ENCODE measurements at regions not wholly inside any gene's neighbourhood (a gene's known extent, or its start where the extent isn't known, plus 50 kb on each side); places are given as distances from the start of the nearest gene placed in this dataset.

DNA sequence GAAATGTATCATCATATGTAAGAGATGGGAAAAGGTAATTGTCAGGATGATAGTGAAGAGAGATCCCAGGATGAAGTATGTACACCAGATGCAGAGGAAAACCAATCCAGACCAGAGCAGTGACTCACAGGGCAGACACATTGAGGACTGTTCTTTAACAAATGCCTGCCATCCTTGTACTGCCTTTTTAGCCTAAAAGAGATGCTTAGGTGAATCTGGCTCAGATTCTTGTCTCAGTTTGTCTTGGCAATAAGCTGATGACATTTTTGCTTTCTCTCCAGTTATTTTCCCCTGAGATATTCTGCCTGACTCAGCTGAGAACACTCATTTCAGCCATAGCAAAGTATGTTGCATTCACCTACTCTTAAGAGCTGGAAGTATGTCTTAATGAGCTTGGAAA lies 405.3 kb upstream of the USP15 start:
- no peak for DNase-seq

- DNase-seq, result no peak
Measured at GRCh38 chr12:61857968-61858367, 402.2 kb upstream of the USP15 start.

DNA sequence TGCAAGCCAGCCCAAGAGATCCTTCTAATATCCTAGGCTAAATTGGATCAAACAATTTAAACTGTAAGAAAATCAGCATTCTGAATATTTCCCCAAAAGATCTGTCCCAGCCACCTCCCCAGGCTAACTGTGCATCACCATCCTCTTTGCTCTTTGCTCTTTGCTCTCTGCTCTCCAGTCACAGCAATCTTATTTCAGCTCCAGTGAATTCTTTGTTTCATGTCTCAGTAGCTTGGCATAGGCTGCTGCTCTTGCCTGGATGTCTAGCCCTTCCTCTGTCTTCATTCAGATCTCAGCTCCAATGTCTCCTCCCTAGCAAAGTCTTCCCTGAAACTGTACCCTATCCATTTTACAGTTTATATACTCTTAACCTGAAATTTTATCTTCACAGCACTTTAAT lies 399.8 kb upstream of the USP15 start:
- DNase-seq, result no peak

- no peak for DNase-seq
Measured at GRCh38 chr12:61862986-61863385, 397.2 kb upstream of the USP15 start.

DNA sequence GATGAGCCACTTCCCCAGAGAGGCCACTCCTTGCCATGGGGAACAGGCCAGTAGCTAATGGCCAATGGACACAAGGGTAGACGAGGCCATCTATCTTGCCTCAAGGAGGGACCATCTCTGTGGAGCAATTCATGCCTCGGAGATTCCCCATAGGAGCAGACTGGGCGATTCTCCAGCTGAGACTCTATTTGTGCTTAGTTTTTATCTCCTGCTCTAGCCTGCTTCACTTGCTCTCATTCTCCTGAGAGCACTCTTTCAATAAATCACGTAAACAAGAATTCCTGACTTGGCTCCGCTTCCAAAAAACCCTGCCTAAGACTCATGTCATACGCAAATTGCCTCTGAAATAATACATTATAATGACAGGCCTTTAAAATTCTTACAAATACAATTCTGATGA lies 396.4 kb upstream of the USP15 start:
- no peak for DNase-seq

DNA sequence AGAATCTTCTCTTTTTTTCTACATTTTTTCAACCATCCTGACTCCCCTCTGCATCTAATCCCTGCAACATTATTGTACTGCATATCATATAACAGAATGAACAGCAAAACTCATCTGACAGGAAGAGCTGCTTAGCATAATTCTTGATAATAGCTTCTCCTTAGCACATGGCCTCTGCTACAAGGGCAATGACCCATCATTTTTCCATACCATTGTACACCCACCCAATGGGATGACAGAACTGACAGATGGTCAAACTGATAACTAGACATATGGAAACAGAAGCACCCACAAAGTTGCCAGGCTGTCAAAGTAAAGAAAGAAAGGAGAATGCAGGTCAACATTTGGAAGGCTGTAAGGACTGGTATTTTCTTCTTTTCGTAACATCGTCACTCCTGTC lies 390.4 kb upstream of the USP15 start:
- no peak for DNase-seq

DNA sequence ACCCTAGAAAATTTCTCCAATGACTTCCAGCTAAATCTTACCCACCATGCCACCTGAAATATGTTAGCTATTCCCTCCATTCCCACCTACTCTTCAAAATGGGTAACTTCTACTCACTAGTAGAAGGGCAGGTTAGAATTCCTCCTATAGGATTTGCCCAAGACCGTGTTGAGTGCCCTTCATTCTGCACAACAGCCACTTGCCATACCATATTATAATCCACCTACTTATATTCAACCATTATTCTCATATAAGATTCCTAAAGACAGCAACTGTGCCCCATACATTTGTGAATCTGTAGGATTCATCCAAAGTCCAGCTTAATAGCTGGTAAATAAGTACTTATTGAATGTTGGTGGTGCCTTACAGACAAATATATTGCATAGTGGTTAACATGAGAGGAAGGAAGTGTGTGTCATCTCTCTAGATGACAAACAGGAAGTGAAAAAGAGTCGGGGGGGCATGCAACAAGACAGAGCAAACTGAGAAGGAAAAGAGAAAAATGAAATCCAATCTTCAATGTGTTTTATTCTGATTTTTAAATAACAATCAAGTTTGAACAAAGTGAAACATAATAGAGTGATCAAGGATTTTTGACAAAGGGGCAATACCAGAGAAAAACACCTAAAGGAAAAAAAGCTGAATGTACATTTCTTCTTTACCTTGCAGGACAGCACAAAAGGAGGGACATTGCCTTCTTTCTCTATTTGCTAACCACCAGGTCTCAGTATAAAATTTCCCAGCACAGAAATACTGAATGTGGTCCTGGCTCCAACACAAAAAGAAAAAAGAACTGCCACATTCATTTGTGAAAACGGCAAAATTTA lies 389.3 kb upstream of the USP15 start:
- DNase-seq, result no peak

GRCh38 chr12:61871485-61871810 lies 388.8 kb upstream of the USP15 start:
- DNase-seq, result no peak

- DNase-seq, result no peak
Measured at GRCh38 chr12:61879229-61879628, 381.0 kb upstream of the USP15 start.

- DNase-seq, result no peak
Measured at GRCh38 chr12:61880186-61880585, 380.0 kb upstream of the USP15 start.

- no peak for DNase-seq
Measured at GRCh38 chr12:61891632-61892031, 368.6 kb upstream of the USP15 start.

GRCh38 chr12:61894168-61894567 lies 366.0 kb upstream of the USP15 start:
- DNase-seq, result no peak

DNA sequence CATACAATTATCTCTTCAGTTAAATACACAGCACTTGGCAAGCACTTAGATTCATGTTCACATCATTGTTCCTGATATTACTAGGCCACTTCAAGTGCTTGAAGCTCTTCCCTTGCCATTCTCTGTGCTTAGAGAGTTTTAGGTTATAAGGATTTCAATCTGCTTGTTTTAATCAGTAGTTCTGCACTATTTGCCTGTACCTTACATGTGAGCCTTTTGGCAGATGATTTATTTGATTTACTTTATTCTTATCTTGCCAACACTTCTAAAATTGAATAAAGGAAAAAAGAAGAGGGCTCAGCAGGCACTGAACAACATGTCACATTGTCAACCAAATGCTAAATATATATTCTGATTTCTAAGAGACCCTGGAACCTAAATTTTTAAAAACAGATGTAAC lies 363.8 kb upstream of the USP15 start:
- no peak for DNase-seq

DNA sequence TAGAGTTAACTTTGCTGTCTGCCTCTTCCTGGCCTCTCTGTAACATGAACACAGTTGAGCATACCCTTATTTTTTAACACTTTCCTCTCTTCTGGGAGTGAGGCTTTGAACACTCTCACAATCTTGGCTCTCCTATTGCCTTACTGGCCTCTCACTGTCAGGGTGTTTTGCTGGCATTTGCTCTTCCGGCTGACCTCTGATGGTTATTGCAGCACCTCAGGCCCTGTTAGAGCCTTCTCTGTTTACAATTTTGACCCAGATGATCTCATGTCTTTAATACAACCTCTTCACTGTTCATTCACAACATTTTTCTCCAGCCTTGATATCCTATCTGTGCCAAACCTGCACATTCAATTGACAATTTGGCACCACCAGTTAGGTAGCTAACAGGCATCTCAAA lies 357.8 kb upstream of the USP15 start:
- DNase-seq, result no peak

DNA sequence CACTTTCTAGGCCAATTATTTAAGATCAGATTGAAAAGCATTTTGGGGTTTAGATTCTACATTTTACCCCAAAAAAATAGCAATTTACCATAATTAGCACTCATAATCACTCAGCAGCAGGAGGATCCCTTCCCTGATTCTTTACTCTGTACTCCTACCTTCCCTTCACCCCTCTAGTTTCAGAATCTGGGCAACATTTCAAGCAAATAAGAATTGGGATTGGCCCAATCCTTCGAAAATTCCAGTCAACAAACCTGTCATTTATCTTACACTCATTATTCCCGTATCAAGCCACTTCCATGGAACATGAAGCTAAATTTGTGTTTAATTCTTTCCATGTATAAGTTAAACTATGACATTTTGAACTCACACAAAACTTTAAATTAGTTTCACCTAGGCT lies 349.1 kb upstream of the USP15 start:
- no peak for DNase-seq

DNA sequence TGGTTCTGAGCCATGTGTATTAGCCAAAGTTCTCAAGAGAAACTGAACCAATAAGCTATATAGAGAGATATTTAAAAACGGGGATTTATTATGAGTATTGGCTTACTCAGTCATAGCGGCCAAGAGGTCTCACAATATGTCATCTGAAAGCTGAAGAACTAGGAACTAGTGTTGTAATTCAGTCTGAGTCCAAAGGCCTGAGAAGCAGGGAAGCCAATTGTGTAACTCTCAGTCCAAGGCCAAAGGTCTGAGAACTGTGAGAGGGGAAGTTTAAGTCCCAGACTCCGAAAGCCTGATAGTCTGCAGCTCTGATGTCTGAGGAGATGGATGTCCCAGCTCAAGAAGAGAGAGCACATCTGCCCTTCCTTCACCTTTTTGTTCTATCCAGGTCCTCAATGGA lies 344.8 kb upstream of the USP15 start:
- DNase-seq, result no peak

DNA sequence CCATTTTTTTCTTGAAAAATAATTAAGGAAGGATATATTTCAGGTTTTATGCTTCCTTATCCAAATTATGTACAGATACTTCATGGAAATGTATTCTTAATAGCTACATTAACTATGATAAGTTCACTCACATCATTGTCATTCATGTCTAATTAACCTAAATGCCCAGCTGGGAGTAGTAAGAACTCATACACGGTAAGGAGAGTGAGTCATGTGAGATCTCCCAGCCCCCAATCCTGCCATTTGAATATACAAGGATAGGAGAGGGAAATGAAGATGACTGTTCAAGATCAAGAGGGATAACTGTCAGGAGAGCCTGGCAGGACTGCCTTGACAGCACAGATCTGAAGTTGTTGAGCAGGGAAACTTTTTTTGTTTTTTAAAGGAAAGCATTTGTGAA lies 343.4 kb upstream of the USP15 start:
- DNase-seq, result no peak

DNA sequence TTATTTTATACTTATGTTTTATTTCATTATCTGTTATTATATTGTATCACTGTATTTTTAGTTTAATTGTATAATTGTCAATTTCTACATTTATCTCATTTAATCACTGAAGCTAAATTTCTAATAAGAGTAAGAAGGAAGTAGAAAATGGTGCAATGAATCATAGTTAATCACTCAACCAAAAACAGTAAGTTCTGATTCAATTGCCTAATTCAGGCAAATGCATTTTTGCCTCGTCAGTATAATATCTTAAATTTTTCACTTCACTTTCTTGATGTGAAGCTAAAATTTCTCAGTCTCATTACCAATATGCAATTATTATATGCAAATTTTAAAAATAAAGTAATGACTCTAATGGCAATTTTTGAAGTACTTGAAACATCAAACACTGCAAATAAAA lies 340.5 kb upstream of the USP15 start:
- no peak for DNase-seq

GRCh38 chr12:61920230-61920629 lies 340.0 kb upstream of the USP15 start:
- DNase-seq, result no peak

GRCh38 chr12:61923152-61923551 lies 337.1 kb upstream of the USP15 start:
- no peak for DNase-seq

DNA sequence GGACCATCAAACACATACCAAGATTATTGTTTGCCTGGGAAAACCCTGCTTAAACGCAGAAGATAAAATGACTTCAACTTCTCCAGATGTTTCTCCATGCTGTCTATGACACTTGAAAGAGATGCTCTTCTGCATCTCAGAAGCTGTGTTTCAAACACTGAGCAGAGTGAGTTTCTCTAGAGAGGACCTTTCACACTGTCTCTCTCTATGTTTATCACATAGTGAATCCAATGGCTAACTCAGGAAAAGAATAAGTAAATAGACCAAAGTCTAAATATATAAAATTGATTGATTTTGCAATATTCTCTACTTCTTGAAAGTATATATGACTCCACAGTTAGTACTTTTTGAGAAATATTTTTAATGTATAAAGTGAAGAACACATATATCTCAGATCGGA lies 325.6 kb upstream of the USP15 start:
- no peak for DNase-seq

DNA sequence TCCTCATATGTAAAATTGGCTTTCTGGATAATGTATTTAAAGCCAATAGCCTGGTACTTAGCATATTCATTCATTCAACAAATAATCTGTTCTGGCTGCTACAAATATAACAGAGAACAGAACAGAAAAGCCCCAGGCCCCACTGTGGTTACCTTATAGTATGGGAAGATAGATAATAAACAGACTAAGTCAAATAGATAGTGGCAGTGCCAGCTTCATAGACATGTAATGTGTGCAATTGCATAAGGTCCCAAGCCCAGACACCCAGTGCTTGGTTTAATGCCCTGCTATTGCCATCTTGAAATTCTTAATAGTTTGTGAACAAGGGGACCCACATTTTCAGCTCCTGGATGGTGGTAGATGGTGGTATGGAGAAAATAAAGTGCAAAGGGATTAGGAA lies 320.2 kb upstream of the USP15 start:
- no peak for DNase-seq

GRCh38 chr12:61956545-61956944 lies 303.7 kb upstream of the USP15 start:
- DNase-seq, result no peak

GRCh38 chr12:61974461-61974860 lies 285.7 kb upstream of the USP15 start:
- no peak for DNase-seq

- no peak for DNase-seq
Measured at GRCh38 chr12:61985830-61986229, 274.4 kb upstream of the USP15 start.

DNA sequence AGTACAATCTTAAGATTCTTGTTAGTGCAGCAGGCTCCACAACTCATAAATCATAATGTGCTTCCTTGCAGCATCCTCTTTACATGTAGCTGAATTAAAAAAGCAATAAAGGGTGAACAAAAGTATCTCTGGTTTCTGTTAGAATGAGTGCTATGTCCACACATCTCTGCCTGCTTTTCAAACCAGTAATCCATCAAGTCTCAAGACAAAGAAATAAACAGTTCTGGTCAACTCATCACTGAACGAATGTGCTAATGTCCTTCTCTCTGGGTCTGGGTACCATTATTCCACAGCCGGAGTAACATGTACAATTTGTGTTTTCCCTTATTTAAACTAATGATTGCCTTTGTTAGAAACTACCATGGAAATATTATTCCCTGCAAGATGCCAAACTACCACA lies 273.0 kb upstream of the USP15 start:
- no peak for DNase-seq
